Panc1 (cell line): ENCODE measurements at regions not wholly inside any gene's neighbourhood (a gene's known extent, or its start where the extent isn't known, plus 50 kb on each side); places are given as distances from the start of the nearest gene placed in this dataset.

ENCODE experiments used
- ATAC-seq: fragments of 200-7000 bp; cut with Tn5 transposase; 2 replicates; pipeline ENCODE4 v1.9.1; 2020; ENCODE audit warnings: mild to moderate bottlenecking, moderate library complexity
- BruUV-seq: library from RNA; stranded (reverse); fragments of 400-500 nt; replicated peaks from 2 replicates; lab custom pipeline; 2021; lab: Mats Ljungman, UMichigan
- CTCF ChIA-PET: fragments of 300-600 bp; sonication (Branson Sonifier 250); formaldehyde crosslinking; loops from one replicate; lab custom pipeline; 2022; ENCODE audit warnings: antibody characterized with exemption; lab: Charles Lee
- POLR2A ChIA-PET: fragments of 300-600 bp; sonication (Branson Sonifier 250); formaldehyde crosslinking; loops from one replicate; lab custom pipeline; 2022; ENCODE audit warnings: antibody characterized with exemption; lab: Charles Lee
- DNase-seq: peaks from one replicate; pipeline ENCODE4 v3.0.0-alpha.2; 2010; ENCODE audit warnings: low read depth, low spot score
- H3K27ac ChIP-seq: 2 replicates; pipeline ENCODE4 v1.5.1; 2011; ENCODE audit warnings: mild to moderate bottlenecking, low read length, inconsistent platforms
- H3K27me3 ChIP-seq: fragments of 200-500 bp; sonication (Bioruptor generic); 2 replicates; pipeline ENCODE4 v1.6.0; 2014; ENCODE audit warnings: low read length, inconsistent platforms; ENCODE audit not compliant: control insufficient read depth, insufficient read depth
- H3K36me3 ChIP-seq: fragments of 200-500 bp; sonication (Bioruptor generic); 2 replicates; pipeline ENCODE4 v1.5.1; 2014; ENCODE audit warnings: inconsistent platforms, mild to moderate bottlenecking, low read length, moderate library complexity; ENCODE audit not compliant: control insufficient read depth, insufficient read depth
- H3K4me1 ChIP-seq: 2 replicates; pipeline ENCODE4 v1.5.1; 2011; ENCODE audit warnings: inconsistent platforms, mild to moderate bottlenecking, low read length, moderate library complexity; ENCODE audit not compliant: control insufficient read depth, insufficient read depth
- H3K4me3 ChIP-seq, 2 experiments: 2 replicates each; pipeline ENCODE4 v1.5.1; 2011 to 2012; ENCODE audit warnings: low read depth in 2 of 2, low read length in 2 of 2, mild to moderate bottlenecking in 2 of 2, inconsistent platforms in 1 of 2, moderate library complexity in 1 of 2
- H3K9me3 ChIP-seq: fragments of 200-500 bp; sonication (Bioruptor generic); 2 replicates; pipeline ENCODE4 v1.5.1; 2014; ENCODE audit warnings: low read depth, mild to moderate bottlenecking, inconsistent platforms, low read length, moderate library complexity; ENCODE audit not compliant: control insufficient read depth, insufficient read depth
- POLR2AphosphoS5 ChIP-seq: IDR thresholded peaks from 2 replicates; pipeline ENCODE4 v1.6.1; 2012; ENCODE audit warnings: mild to moderate bottlenecking, low read depth, low read length, moderate library complexity
- SIN3A ChIP-seq: IDR thresholded peaks from 2 replicates; pipeline ENCODE4 v1.6.1; 2012; ENCODE audit warnings: low read depth, mild to moderate bottlenecking, low read length, moderate library complexity, borderline replicate concordance; ENCODE audit not compliant: insufficient read depth
- TCF7L2 ChIP-seq: IDR thresholded peaks from 2 replicates; pipeline ENCODE4 v1.6.1; 2011; ENCODE audit warnings: mild to moderate bottlenecking, low read depth, low read length, inconsistent platforms
- in situ Hi-C: cut with HindIII; loops from 2 replicates; pipeline ENCODE4 v1.10.0; 2016; ENCODE audit warnings: low sequenced_read_pairs, low pct_unique_long_range_greater_than_20kb
- intact Hi-C: fragments of 100-400 bp; cut with micrococcal nuclease; formaldehyde crosslinking; loops from one replicate; pipeline ENCODE4 v1.10.0; 2022; ENCODE audit not compliant: unreplicated experiment
- TF ChIP-seq, protein P1 (sequence below): fragments of 450-650 bp; IDR thresholded peaks from 2 replicates; pipeline ENCODE4 v1.5.1; 2017; ENCODE audit warnings: mild to moderate bottlenecking
- TF ChIP-seq, protein P2 (sequence below), 2 experiments: IDR thresholded peaks; 2 replicates each; pipeline ENCODE4 v1.6.1; 2011 to 2012; ENCODE audit warnings: low read depth in 2 of 2, control low read depth in 1 of 2, low read length in 1 of 2, mild to moderate bottlenecking in 1 of 2, moderate library complexity in 1 of 2; ENCODE audit not compliant: insufficient read depth in 1 of 2

DNA sequence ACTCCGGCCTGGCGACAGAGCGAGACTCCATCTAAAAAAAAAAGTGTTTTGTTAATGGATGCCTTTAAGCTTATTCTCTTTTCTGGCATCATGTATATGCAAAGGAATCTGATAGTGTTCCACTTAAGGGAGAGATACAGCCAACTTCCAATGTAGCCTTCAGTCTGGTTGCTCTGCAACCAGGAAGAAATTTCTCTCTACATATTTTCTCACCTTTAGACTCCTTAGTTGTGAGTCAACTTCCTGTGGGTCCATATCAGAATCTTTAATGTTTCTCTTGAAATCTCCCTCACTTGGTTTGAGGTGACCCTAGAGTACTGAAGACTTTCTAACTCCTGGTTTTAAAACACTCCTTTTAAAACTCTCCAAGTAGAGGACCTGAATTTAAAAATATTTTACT, 340.4 kb downstream of the SLC6A15 start:
- no peak overlapping the region for H3K27ac ChIP-seq
- H3K9me3 ChIP-seq = no peaks in the 10 kb centered on the region
- POLR2A ChIA-PET = no interaction called here
- intact Hi-C loops (no loop called here), in situ Hi-C loops (no loop called here)
- DNase-seq (no peak), ATAC-seq (no peak)
- TF ChIP-seq TCF7L2 (no peak), SIN3A (no peak), POLR2AphosphoS5 (no peak)
- TF ChIP-seq, protein P1, sequence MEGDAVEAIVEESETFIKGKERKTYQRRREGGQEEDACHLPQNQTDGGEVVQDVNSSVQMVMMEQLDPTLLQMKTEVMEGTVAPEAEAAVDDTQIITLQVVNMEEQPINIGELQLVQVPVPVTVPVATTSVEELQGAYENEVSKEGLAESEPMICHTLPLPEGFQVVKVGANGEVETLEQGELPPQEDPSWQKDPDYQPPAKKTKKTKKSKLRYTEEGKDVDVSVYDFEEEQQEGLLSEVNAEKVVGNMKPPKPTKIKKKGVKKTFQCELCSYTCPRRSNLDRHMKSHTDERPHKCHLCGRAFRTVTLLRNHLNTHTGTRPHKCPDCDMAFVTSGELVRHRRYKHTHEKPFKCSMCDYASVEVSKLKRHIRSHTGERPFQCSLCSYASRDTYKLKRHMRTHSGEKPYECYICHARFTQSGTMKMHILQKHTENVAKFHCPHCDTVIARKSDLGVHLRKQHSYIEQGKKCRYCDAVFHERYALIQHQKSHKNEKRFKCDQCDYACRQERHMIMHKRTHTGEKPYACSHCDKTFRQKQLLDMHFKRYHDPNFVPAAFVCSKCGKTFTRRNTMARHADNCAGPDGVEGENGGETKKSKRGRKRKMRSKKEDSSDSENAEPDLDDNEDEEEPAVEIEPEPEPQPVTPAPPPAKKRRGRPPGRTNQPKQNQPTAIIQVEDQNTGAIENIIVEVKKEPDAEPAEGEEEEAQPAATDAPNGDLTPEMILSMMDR = no peak
- TF ChIP-seq, protein P2, sequence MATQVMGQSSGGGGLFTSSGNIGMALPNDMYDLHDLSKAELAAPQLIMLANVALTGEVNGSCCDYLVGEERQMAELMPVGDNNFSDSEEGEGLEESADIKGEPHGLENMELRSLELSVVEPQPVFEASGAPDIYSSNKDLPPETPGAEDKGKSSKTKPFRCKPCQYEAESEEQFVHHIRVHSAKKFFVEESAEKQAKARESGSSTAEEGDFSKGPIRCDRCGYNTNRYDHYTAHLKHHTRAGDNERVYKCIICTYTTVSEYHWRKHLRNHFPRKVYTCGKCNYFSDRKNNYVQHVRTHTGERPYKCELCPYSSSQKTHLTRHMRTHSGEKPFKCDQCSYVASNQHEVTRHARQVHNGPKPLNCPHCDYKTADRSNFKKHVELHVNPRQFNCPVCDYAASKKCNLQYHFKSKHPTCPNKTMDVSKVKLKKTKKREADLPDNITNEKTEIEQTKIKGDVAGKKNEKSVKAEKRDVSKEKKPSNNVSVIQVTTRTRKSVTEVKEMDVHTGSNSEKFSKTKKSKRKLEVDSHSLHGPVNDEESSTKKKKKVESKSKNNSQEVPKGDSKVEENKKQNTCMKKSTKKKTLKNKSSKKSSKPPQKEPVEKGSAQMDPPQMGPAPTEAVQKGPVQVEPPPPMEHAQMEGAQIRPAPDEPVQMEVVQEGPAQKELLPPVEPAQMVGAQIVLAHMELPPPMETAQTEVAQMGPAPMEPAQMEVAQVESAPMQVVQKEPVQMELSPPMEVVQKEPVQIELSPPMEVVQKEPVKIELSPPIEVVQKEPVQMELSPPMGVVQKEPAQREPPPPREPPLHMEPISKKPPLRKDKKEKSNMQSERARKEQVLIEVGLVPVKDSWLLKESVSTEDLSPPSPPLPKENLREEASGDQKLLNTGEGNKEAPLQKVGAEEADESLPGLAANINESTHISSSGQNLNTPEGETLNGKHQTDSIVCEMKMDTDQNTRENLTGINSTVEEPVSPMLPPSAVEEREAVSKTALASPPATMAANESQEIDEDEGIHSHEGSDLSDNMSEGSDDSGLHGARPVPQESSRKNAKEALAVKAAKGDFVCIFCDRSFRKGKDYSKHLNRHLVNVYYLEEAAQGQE (IDR thresholded peaks at IDR 0.05; ENCODE audit: insufficient read depth in 1 of 2, low read depth in 2 of 2, low read length in 1 of 2) = no peak
- no peaks in the 10 kb centered on the region for H3K4me1 ChIP-seq
- no peaks in the 10 kb centered on the region for H3K27me3 ChIP-seq
- no peaks in the 10 kb centered on the region for H3K36me3 ChIP-seq
- H3K4me3 ChIP-seq = no peak overlapping the region
- CTCF ChIA-PET = no interaction called here
- BruUV-seq = no TSS peak

DNA sequence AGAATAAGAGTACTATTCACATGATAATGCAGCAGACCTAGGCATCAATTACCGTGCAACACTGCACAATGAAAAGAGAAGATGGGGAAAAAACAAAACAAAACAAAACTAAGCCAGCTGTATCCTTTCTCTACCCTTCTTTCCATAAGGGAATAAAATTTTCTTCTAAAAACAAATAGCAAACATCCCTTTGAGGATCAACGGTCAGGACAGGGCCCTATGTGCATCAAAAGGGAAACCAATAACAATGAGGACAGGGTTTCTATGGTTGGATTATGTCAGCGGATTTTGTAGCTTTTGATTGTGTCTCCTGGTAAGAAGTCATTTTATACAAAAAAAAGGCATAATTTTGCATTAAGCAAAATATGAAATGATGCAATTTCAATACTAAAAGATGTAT, 350.3 kb downstream of the SLC6A15 start:
- CTCF ChIA-PET = no interaction called here
- Histone ChIP-seq H3K4me1 (no peaks in the 10 kb centered on the region), H3K27me3 (no peaks in the 10 kb centered on the region), H3K36me3 (no peaks in the 10 kb centered on the region), H3K27ac (no peak overlapping the region), H3K9me3 (peaks cover 4% of the 10 kb centered on the region; the same call in 1 of the 2 replicates), H3K4me3 (no peak overlapping the region)
- BruUV-seq = no TSS peak
- ATAC-seq = no peak
- no peak for DNase-seq
- TF ChIP-seq, protein P2 (IDR thresholded peaks at IDR 0.05; ENCODE audit: insufficient read depth in 1 of 2, low read depth in 2 of 2, low read length in 1 of 2) = no peak
- TF ChIP-seq SIN3A (no peak), POLR2AphosphoS5 (no peak), TCF7L2 (no peak)
- TF ChIP-seq, protein P1 = no peak
- in situ Hi-C loops = no loop called here
- POLR2A ChIA-PET = no interaction called here
- intact Hi-C loops = no loop called here
